Activated effector memory CD4-positive, alpha-beta T cell treated with anti-CD3 and anti-CD28 coated beads, Interleukin-2, amount 50 U/mL, for 16 hours (primary cell): ENCODE measurements at regions not wholly inside any gene's neighbourhood (a gene's known extent, or its start where the extent isn't known, plus 50 kb on each side); places are given as distances from the start of the nearest gene placed in this dataset.
A peak's percentile ranks its signal among the peaks of the same experiment; 100 is the strongest.

Experiments
- DNase-seq: peaks from one replicate; pipeline ENCODE4 v3.0.0-alpha.2; 2020

GRCh38 chr15:62377736-62378480 lies 212.8 kb upstream of the C2CD4B start:
- DNase-seq: no peak

- no peak for DNase-seq
Measured at GRCh38 chr15:62378772-62379498, 213.8 kb upstream of the C2CD4B start.

GRCh38 chr15:62380011-62380410 lies 214.9 kb upstream of the C2CD4B start:
- no peak for DNase-seq

- DNase-seq: no peak
Measured at GRCh38 chr15:62382046-62382445, 217.0 kb upstream of the C2CD4B start.

GRCh38 chr15:62389885-62390790 lies 225.1 kb upstream of the C2CD4B start, which contains the start of gene TLN2:
Gene TLN2 (plus strand): TSS chr15:62390550.
- peak; percentile 83 for DNase-seq

GRCh38 chr15:62390791-62391640 lies 225.9 kb upstream of the C2CD4B start:
- peak; percentile 66 for DNase-seq

GRCh38 chr15:62391641-62392262 lies 226.7 kb upstream of the C2CD4B start:
- peak; percentile 72 for DNase-seq

GRCh38 chr15:62392376-62392775 lies 227.3 kb upstream of the C2CD4B start:
- no peak for DNase-seq

- DNase-seq: no peak
Measured at GRCh38 chr15:62393196-62393595, 228.1 kb upstream of the C2CD4B start.

GRCh38 chr15:62394079-62394478 lies 229.0 kb upstream of the C2CD4B start:
- DNase-seq: no peak

GRCh38 chr15:62400778-62401177 lies 235.7 kb upstream of the C2CD4B start:
- no peak for DNase-seq

GRCh38 chr15:62402687-62403086 lies 237.6 kb upstream of the C2CD4B start:
- no peak for DNase-seq

- DNase-seq: no peak
Measured at GRCh38 chr15:62403164-62403809, 238.2 kb upstream of the C2CD4B start.

GRCh38 chr15:62404194-62404985 lies 239.3 kb upstream of the C2CD4B start:
- DNase-seq: no peak

- DNase-seq: no peak
Measured at GRCh38 chr15:62406305-62406891, 241.3 kb upstream of the C2CD4B start.

GRCh38 chr15:62407216-62407615 lies 242.1 kb upstream of the C2CD4B start:
- no peak for DNase-seq

GRCh38 chr15:62407962-62408361 lies 242.9 kb upstream of the C2CD4B start:
- DNase-seq: no peak

- no peak for DNase-seq
Measured at GRCh38 chr15:62409466-62409865, 244.4 kb upstream of the C2CD4B start.

- no peak for DNase-seq
Measured at GRCh38 chr15:62412686-62413085, 247.6 kb upstream of the C2CD4B start.

- no peak for DNase-seq
Measured at GRCh38 chr15:62413153-62413552, 248.1 kb upstream of the C2CD4B start.
